SK-N-SH treated with all-trans-retinoic acid at 6 μM for 48 hours (cell line): ENCODE measurements at regions not wholly inside any gene's neighbourhood (a gene's known extent, or its start where the extent isn't known, plus 50 kb on each side); places are given as distances from the start of the nearest gene placed in this dataset.

Source experiments
- ATAC-seq: fragments of 200-7000 bp; cut with Tn5 transposase; 3 replicates; pipeline ENCODE4 v1.9.1; 2020; ENCODE audit warnings: mild to moderate bottlenecking, moderate library complexity
- CSDC2 ChIP-seq: fragments of 250-450 bp; sonication (Bioruptor Pico); IDR thresholded peaks from 2 replicates; pipeline ENCODE4 v1.5.0; 2020; ENCODE audit warnings: mild to moderate bottlenecking, moderate library complexity
- ESRRG ChIP-seq: fragments of 250-450 bp; sonication (Bioruptor Pico); IDR thresholded peaks from 2 replicates; pipeline ENCODE4 v1.6.1; 2021; ENCODE audit warnings: mild to moderate bottlenecking
- GLIS3 ChIP-seq: fragments of 250-450 bp; sonication (Bioruptor Pico); IDR thresholded peaks from 2 replicates; pipeline ENCODE4 v1.5.0; 2020; ENCODE audit warnings: mild to moderate bottlenecking, moderate library complexity
- POU6F1 ChIP-seq: fragments of 250-450 bp; sonication (Bioruptor Pico); IDR thresholded peaks from 2 replicates; pipeline ENCODE4 v1.8.0; 2021; ENCODE audit warnings: low read depth, mild to moderate bottlenecking, moderate library complexity, borderline replicate concordance
- PPARA ChIP-seq: fragments of 250-450 bp; sonication (Bioruptor Pico); IDR thresholded peaks from 2 replicates; pipeline ENCODE4 v1.5.0; 2020; ENCODE audit warnings: mild to moderate bottlenecking, borderline replicate concordance
- RARB ChIP-seq: fragments of 250-450 bp; sonication (Bioruptor Pico); IDR thresholded peaks from 2 replicates; pipeline ENCODE4 v1.8.0; 2021; ENCODE audit warnings: mild to moderate bottlenecking, moderate library complexity
- SNAI2 ChIP-seq: fragments of 250-450 bp; sonication (Bioruptor Pico); IDR thresholded peaks from 2 replicates; pipeline ENCODE4 v1.5.0; 2020; ENCODE audit warnings: mild to moderate bottlenecking, moderate library complexity
- TOX ChIP-seq: fragments of 250-450 bp; sonication (Bioruptor Pico); IDR thresholded peaks from 2 replicates; pipeline ENCODE4 v1.8.0; 2021; ENCODE audit warnings: mild to moderate bottlenecking, moderate library complexity, borderline replicate concordance
- TSHZ2 ChIP-seq: fragments of 250-450 bp; sonication (Bioruptor Pico); IDR thresholded peaks from 2 replicates; pipeline ENCODE4 v1.5.0; 2020; ENCODE audit warnings: mild to moderate bottlenecking, moderate library complexity
- ZC3H10 ChIP-seq: fragments of 250-450 bp; sonication (Bioruptor Pico); IDR thresholded peaks from 2 replicates; pipeline ENCODE4 v1.5.1; 2021; ENCODE audit warnings: mild to moderate bottlenecking, moderate library complexity
- ZFP3 ChIP-seq: fragments of 250-450 bp; sonication (Bioruptor Pico); IDR thresholded peaks from 2 replicates; pipeline ENCODE4 v1.5.0; 2020; ENCODE audit warnings: mild to moderate bottlenecking, moderate library complexity
- ZFP30 ChIP-seq: fragments of 450-650 bp; formaldehyde crosslinking; IDR thresholded peaks from 2 replicates; pipeline ENCODE4 v1.5.0; 2022; ENCODE audit warnings: mild to moderate bottlenecking, moderate library complexity
- ZNF70 ChIP-seq: fragments of 450-650 bp; formaldehyde crosslinking; IDR thresholded peaks from 2 replicates; pipeline ENCODE4 v1.5.0; 2020; ENCODE audit warnings: mild to moderate bottlenecking, moderate library complexity
- ZNF8 ChIP-seq: fragments of 450-650 bp; formaldehyde crosslinking; IDR thresholded peaks from 2 replicates; pipeline ENCODE4 v1.5.0; 2020; ENCODE audit warnings: mild to moderate bottlenecking, moderate library complexity
- TF ChIP-seq, protein P1 (sequence below): fragments of 250-450 bp; sonication (Bioruptor Pico); IDR thresholded peaks from 2 replicates; pipeline ENCODE4 v1.5.1; 2021; ENCODE audit warnings: mild to moderate bottlenecking, moderate library complexity
- TF ChIP-seq, protein P2 (sequence below): fragments of 250-450 bp; sonication (Bioruptor Pico); IDR thresholded peaks from 2 replicates; pipeline ENCODE4 v1.8.0; 2020; ENCODE audit warnings: mild to moderate bottlenecking, moderate library complexity, borderline replicate concordance
- TF ChIP-seq, protein P3 (sequence below): fragments of 250-450 bp; sonication (Bioruptor Pico); IDR thresholded peaks from 2 replicates; pipeline ENCODE4 v1.5.1; 2020; ENCODE audit warnings: low read depth, mild to moderate bottlenecking, moderate library complexity

- TF ChIP-seq, protein P1, sequence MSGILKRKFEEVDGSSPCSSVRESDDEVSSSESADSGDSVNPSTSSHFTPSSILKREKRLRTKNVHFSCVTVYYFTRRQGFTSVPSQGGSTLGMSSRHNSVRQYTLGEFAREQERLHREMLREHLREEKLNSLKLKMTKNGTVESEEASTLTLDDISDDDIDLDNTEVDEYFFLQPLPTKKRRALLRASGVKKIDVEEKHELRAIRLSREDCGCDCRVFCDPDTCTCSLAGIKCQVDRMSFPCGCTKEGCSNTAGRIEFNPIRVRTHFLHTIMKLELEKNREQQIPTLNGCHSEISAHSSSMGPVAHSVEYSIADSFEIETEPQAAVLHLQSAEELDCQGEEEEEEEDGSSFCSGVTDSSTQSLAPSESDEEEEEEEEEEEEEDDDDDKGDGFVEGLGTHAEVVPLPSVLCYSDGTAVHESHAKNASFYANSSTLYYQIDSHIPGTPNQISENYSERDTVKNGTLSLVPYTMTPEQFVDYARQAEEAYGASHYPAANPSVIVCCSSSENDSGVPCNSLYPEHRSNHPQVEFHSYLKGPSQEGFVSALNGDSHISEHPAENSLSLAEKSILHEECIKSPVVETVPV (CRISPR knock-in tag) = no peak
- TF ChIP-seq PPARA = no peak
- TF ChIP-seq, all 23 proteins: peak for 0
Measured at GRCh38 chr4:134650461-134650860, 448.9 kb upstream of the PABPC4L start (continued).

- ATAC-seq = no peak
- TF ChIP-seq ZNF70 (CRISPR knock-in tag) (no peak), TSHZ2 (CRISPR knock-in tag) (no peak), CSDC2 (CRISPR knock-in tag) (no peak), RARB (CRISPR knock-in tag) (no peak)
- TF ChIP-seq, protein P2, sequence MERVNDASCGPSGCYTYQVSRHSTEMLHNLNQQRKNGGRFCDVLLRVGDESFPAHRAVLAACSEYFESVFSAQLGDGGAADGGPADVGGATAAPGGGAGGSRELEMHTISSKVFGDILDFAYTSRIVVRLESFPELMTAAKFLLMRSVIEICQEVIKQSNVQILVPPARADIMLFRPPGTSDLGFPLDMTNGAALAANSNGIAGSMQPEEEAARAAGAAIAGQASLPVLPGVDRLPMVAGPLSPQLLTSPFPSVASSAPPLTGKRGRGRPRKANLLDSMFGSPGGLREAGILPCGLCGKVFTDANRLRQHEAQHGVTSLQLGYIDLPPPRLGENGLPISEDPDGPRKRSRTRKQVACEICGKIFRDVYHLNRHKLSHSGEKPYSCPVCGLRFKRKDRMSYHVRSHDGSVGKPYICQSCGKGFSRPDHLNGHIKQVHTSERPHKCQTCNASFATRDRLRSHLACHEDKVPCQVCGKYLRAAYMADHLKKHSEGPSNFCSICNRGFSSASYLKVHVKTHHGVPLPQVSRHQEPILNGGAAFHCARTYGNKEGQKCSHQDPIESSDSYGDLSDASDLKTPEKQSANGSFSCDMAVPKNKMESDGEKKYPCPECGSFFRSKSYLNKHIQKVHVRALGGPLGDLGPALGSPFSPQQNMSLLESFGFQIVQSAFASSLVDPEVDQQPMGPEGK (CRISPR knock-in tag) = no peak
Measured at GRCh38 chr4:134645778-134646177, 444.2 kb upstream of the PABPC4L start.

- TF ChIP-seq ESRRG (no peak), POU6F1 (CRISPR knock-in tag) (no peak), ZC3H10 (CRISPR knock-in tag) (no peak), CSDC2 (CRISPR knock-in tag) (no peak)
- TF ChIP-seq, protein P1 (CRISPR knock-in tag) = no peak
- no peak for ATAC-seq
Measured at GRCh38 chr4:134636338-134637051, 434.9 kb upstream of the PABPC4L start.

- no peak for ATAC-seq
- no peak for TF ChIP-seq PPARA
Measured at GRCh38 chr4:134634301-134634700, 432.7 kb upstream of the PABPC4L start.

- ATAC-seq = no peak
- no peak for TF ChIP-seq TOX (CRISPR knock-in tag)
- no peak for TF ChIP-seq ZNF70 (CRISPR knock-in tag)
- TF ChIP-seq ZFP30 = no peak
- TF ChIP-seq, protein P2 (CRISPR knock-in tag) = no peak
- TF ChIP-seq ZFP3 (CRISPR knock-in tag) = no peak
- TF ChIP-seq SNAI2 (CRISPR knock-in tag) = no peak
- no peak for TF ChIP-seq TSHZ2 (CRISPR knock-in tag)
- no peak for TF ChIP-seq ZNF8 (CRISPR knock-in tag)
- TF ChIP-seq GLIS3 (CRISPR knock-in tag) = no peak
- TF ChIP-seq, protein P3, sequence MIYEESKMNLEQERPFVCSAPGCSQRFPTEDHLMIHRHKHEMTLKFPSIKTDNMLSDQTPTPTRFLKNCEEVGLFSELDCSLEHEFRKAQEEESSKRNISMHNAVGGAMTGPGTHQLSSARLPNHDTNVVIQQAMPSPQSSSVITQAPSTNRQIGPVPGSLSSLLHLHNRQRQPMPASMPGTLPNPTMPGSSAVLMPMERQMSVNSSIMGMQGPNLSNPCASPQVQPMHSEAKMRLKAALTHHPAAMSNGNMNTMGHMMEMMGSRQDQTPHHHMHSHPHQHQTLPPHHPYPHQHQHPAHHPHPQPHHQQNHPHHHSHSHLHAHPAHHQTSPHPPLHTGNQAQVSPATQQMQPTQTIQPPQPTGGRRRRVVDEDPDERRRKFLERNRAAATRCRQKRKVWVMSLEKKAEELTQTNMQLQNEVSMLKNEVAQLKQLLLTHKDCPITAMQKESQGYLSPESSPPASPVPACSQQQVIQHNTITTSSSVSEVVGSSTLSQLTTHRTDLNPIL (CRISPR knock-in tag) = no peak
Measured at GRCh38 chr4:134632056-134632455, 430.5 kb upstream of the PABPC4L start.
